Stimulated activated naive CD4-positive, alpha-beta T cell (primary cell): ENCODE measurements at regions not wholly inside any gene's neighbourhood (a gene's known extent, or its start where the extent isn't known, plus 50 kb on each side); places are given as distances from the start of the nearest gene placed in this dataset.

Source experiments
- DNase-seq, 6 experiments: peaks; one replicate each; lab custom pipeline; 2025; lab: John Stamatoyannopoulos, UW

DNA sequence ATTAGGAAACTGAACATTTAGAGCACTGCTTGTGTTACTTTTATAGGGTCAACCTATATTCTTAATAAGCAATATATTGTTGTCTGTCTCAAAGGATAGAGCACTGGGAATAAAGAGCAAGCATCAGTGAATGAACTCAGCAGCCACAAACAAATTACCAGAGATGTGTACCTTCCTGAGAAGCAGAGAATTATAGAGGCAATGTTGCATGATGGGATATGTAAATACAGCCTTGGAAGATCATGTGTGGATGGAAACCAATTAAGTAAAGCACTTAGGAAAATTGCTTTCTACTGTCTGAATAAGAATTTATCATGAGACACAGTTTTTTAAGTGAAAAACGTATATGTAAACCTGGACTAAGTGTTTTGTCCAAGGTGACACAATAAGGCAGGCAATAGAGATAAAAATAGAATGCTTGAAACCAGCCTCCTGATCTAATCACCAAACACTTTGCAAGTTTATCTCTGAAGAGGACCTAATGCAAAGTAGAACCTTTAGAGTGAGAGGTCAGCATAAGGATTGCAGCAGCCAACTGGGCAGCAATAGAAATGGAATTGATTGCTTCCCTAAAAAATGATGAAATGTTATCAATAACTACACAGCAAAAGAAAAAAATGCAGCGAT, 848.0 kb downstream of the TUSC7 start:
- no peak for DNase-seq

DNA sequence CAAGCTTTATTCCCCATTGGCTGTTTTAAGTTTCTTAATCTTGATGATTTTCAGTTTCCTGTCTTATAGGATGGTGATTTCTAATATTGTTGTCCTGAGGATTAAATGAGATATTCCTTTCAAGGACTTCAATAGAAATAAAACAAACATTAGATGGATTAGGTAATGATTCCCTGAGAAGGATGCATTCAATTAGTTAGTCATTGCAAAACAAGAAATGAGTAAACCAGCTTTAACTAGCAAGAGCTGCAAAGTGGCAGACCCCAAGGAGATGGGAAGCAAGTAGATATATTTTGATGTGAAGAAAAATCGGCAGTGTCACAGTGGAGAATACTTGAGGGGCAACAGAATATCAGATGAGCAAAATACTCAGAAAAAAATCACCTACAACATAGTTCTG, 849.1 kb downstream of the TUSC7 start:
- DNase-seq = no peak

DNA sequence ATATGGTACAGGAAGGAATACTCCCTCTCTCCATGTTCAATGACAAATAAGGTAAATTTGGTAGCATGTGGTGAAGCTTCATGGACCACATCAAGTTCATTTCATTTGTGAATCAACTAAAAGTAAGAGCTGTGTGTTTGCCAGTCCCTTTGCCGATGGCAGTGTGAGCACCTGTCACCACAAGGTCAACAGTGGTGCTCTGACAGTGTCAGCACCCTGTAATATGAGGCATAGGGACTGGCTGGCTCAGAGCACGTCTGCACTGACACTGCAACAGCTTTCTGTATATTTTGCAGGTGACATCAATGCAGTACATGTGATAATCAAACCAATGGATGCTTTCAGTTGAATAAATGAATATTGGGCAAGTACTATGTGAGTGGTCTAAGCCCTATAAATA, 852.4 kb downstream of the TUSC7 start:
- DNase-seq = no peak

DNA sequence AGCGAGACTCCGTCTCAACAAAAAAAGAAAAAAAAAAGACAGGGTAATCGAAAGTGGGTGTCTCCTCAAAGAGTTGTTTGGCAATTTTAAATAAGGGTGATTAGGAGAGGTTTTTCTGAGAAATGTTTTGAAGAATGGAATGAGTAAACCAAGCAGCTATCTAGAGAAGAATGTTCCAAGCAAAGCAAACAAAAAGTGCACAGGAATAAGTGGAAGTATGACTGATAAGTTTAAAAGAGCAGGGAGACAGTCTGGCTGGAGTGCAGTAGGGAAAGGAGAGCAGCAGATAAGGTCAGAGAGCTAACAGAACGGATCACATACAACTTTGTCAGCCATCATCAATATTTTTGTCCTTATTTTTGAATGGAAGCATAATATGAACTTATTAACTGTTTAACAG, 853.5 kb downstream of the TUSC7 start:
- no peak for DNase-seq

DNA sequence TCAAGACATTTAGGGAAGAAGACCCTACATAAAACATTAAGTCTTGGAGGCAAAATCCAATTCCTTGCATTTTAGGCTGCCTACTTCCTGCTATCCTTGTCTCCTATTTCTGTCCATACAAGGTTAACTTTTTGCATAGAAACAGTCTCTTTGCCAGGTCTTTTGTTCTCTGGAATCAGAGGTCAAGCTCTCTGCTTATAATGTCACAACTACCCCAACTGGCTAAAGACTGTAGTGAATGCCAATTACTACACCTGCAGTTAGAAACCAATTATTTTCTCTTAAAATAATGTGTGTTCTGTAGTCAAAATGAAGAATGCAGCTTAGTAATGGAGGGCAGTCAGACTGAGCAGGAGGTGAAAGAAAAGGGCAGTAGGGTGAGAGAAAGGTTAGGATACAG, 856.2 kb downstream of the TUSC7 start:
- no peak for DNase-seq

DNA sequence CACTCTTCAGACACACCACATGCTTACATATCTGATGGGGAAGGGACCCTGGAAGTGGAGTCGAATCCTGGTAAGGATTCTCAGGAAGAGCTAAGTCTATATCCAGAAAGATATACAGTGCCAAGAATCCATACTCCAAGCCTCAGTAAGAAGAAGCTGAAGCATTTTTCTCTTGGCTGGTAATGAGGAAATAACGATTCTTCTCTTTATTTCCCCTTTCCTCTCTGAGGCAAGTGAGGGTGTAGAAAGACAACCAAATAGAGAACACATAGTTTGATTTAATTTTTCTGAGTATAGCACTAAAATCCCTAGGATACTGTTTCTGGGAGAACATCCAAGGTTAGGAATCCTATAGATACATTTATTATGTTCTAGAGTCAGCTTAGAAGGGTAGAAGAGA, 857.3 kb downstream of the TUSC7 start:
- DNase-seq = no peak

DNA sequence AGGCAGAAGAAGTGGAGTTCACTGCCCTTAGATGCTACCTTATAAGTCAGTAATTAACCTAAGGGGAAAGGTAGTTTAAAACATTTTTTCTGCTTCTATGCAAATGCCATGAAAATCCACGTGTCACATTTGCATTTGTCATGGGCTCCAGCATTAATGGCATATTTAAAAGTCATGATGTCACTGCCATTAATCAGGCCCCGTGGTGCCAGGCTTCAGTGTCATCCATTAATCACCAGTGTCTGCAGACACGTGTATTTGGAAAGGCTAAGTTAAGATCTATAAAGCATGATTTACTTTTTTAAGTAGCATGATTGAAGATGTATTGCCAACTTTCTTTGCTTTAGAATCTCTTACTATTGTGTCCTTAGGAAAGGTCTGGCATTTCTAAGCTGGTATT, 857.8 kb downstream of the TUSC7 start:
- no peak for DNase-seq

DNA sequence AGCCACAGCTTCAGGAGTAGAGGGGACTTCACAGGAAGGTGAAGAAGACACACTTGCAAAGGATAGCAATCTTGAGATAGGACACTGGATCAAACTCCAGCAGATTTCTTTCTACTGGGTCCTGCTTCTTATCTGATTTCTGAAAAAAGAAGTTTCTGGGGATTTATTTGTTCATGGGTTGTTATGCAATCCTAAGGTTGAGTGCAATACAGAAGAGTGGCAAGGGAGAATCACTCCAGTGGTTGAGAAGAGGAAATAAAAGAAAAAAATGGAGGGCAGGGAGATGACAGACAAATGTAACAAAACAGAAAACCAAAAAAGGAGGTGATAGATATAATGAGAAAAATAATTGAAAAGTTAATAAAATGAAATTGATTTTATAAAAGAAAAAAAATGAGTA, 858.3 kb downstream of the TUSC7 start:
- DNase-seq = no peak

DNA sequence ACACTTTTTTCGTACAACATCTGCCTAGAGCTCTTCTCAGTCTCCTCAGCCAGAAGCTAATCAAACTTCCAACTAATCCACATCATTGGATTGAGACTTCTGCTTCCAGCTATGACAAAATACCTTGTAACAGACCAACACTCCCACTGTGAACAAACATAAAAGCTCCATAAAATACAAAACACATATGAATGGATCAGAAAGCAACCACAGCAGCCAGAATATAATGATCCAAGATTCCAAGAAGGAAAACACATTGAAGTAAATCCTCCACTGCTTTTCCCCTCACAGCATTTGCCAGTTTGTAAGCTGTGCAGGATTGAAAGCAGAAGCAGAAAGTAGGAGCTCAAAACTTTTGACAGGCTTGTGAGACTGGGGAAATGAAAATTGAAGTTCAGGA, 863.2 kb downstream of the TUSC7 start:
- no peak for DNase-seq

DNA sequence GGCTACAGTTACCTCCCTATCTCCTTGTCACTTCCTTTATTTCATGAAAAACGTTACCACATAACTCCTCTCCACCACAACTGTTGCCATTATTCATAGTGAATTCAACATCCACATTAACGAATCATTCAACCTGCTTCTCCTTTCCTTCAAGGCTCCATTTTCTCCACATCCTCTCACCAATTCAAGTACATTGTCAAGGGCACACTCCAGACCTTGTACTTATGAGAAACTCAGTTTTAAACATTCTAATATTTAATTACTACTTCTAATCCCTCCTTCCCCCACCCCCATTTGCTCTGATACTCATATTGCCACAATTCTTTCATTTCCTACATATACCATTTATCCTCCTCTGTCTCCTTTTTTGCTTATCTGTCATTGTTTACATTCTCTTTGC, 871.2 kb downstream of the TUSC7 start:
- DNase-seq = no peak

DNA sequence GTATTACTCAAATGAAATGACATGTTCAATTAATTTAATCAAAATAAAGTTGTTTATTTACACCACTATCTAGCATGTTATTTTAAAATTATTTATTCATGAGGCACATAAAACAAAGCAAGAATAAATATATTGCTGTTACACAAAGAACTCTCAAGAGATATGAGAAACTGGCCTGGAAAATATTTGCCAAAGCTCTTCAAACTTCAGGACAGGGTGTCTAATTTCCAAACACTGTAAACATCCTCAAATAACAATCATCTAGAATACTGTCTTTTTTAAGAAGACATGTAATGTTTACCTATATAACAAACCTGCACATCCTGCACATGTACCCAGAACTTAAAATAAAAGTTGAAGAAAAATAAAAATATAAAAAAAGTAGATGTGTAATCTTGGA, 876.6 kb downstream of the TUSC7 start:
- no peak for DNase-seq

DNA sequence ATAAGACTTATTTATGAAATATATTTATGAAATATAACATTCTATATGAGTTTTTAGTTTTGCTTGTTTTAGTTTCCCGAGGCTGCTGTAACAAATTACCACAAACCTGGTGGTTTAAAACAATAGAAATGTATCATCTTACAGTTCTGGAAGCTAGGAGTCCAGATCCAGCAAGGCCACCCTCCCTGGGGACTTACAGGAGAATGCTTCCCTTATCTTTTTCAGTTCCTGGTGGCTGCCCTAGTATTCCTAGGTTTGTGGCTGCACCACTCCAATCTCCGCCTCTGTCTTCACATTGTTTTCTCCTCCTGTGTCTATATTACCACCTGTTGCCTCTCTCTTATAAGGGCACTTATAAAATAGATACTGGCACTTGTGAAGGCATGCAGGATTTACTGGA, 877.8 kb downstream of the TUSC7 start:
- no peak for DNase-seq

DNA sequence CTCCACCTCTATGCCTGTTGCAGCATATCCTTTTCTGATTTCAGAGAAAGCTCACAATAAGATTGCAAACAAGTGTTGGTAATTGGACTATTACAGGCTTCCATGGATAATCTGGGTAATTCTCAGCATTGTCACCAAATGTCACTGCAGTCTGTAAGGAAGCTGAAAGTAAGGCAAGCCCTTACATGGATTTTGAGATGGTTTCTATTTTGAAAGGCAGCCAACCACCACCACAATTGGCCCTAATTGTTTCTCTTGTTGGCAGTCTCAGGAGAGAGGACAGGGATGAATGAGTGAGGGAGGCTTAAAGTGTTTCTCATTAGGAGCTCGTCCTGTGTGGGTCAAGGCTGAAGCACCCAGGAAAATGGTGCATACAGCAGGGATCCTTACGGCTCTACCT, 879.9 kb downstream of the TUSC7 start:
- no peak for DNase-seq

DNA sequence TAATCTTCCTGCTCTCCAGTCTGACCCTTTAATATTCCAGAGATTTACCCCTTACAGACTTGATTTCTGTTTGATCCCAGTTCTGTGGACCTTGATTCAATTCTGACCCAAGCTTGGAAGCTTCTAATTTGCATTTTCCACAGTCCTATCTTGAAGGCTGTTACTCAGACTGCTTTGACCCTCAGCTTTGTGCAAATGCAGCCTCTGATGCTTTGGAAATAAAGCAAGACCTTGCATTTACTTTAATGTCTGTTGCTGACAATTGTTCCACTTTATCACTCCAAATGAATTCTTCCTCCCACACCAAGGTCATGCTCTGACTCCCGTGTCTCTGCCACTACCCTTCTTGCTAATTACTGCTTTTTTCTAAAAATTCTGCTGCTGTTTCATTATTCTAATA, 886.0 kb downstream of the TUSC7 start:
- no peak for DNase-seq

DNA sequence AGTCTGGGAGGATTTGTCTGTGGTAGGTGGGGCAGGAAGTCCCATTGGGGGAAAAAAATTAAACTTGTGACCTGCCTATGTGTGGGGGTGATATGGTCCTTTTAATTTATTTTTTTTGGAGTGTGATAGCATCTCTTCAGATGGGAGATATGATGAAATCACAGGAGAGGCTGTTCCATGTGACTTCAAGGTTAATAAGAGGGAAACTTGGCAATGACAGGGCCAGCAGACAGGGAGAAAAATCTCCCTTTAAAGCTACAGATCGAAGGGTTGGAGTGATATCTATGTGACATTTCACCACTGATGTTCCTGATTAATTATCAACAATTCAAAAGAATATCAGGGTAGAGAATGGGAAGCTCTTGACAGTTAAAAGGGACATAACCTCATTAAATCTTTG, 886.9 kb downstream of the TUSC7 start:
- no peak for DNase-seq

DNA sequence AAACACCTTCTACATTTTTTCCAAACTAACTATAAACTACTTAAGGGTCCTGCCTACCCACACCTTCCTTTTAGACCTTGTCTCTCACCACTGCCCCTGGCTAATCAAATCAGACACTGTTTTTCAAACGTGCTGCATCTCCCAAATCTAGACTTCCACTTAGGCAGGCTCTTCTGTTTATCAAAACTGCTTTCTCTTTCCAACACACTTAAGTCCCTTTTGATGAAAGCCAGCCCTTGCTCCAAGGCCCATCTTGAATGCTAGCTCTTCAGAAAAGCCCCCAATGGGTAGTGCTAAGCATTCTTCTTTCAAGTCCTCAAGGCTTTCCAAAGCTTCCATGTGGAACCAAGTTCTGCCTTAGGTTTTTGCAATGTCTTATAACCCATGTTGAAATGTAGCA, 888.3 kb downstream of the TUSC7 start:
- DNase-seq = no peak

DNA sequence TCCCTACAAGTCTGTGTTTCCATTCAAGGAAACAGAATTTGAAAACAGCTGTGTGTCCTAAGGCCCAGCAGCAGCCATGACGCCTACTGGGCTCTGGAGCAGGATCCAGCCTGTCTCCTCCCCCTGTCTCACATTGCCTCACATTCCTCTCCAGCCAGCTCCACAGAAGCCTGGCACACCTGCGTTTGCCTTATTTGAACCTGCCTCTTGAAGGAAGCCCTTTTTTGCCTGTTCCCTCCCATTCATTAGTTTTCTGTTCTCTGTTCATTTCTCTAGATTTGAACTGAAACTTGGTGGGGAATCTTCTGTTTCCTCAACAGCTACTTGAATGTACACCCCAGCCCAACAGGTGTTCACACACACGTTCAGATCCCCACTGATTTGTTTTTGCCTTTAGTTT, 890.5 kb downstream of the TUSC7 start:
- no peak for DNase-seq

DNA sequence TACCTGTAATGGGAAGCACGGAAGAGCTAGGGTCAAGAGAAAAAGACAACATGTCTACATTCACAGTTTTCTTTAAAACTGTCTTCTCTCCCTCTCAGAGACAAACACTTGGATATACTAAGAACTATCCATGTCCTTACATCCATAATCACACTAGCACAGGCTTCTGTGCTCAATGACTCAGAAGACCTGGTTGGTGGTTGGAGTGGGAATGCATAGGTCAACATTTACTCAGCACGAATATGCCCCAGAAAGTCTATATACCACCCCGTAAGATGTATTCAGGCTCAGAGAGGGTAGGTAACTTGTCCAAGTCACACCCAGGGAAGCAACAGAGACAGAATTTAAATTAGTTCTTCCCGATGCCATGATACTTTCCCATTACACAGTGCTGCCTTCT, 891.1 kb downstream of the TUSC7 start:
- no peak for DNase-seq

DNA sequence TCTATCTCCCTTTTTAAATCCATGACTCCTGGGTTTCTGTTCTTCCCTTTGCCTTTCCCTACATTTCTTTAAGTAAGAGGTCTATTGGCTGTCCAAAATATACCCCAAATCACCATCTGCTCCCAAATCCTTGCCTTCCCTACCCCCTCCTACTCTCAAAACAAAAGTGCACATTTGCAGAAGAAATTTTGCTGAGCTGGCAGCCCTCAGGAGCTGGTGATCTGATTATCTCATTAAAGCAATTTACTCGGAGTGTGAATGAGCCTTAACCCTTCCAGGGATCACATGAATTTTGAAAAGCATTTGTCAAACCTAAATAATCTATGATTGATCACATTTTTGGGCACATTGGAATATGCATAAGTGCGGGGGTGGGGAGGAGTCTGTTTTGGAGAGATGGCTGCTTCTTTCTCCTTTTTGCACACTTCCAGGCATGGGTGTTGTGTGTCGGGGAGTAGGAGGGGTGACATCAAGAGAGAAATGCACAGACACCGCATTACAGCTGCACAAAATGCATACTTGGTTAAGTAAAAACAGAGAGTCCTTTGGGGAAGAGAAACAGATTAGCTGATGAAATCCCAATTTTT, 892.6 kb downstream of the TUSC7 start:
- DNase-seq = no peak

DNA sequence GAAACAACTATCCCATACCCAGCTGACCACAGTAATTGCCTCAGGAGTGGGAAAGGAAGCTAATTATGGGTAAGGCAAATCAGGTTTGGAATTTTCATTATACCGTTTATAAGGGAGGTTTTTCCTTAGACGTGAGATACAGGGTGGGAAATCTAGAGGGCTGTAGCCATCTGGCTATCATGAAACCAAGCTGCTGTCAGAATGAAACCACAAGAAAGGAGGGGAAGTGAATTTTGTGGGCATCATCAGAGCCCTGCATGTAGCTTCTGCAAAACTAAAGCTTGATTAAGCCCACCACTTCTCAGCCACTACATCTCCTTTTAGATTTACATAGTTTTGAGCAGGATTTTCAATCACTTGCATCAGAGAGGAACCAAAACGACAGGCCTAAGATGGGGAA, 893.5 kb downstream of the TUSC7 start:
- DNase-seq = no peak

DNA sequence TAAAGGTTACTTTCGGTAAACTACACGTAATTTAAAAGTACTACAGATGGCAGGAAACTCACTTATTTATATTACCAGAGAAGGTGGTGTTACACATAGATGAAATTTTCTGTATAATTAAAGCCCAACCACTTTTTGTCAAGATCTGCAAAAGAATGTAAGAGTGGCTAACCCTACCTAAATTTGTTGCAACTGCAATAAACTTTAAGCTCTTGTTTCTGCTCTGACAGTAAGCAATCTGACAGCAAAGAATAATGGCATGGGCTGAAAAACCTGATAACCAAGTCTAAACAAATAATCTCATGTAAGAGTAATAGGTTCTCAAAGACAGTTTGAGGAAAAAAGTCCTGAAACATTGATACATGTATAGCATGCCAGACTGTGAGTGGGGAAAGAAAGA, 897.3 kb downstream of the TUSC7 start:
- DNase-seq = no peak

DNA sequence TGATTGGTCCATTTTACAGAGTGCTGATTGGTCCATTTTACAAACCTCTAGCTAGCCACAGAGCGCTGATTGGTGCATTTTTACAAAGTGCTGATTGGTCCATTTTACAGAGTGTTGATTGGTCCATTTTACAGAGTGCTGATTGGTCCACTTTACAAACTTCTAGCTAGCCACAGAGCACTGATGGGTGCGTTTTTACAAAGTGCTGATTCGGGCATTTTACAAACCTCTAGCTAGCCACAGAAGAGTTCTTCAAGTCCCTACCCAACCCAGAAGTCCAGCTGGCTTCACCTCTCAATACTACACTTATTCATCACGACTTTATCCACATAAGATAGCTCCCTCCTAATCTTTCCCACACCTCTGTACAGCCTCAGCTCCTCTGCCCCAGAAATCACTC, 899.8 kb downstream of the TUSC7 start:
- no peak for DNase-seq

DNA sequence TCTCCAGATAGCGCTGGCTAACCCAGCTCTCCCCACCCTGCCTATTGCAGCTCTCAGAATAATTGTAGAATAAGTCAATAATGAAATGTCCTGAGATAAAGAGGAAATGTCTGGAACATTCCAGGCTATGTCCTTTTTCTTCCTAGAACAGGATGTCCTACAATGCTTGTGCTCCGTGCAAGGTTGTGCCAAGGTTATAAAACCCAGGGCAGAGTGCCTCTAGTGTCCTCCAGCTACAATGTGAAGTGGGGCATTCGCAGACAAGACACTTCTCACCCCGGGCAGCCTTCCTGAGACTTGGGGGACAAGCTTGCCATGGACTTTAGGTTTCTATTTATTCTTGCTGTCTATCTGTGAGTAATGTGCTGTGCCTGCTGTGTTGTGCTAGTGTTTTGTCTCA, 900.6 kb downstream of the TUSC7 start:
- DNase-seq = no peak

DNA sequence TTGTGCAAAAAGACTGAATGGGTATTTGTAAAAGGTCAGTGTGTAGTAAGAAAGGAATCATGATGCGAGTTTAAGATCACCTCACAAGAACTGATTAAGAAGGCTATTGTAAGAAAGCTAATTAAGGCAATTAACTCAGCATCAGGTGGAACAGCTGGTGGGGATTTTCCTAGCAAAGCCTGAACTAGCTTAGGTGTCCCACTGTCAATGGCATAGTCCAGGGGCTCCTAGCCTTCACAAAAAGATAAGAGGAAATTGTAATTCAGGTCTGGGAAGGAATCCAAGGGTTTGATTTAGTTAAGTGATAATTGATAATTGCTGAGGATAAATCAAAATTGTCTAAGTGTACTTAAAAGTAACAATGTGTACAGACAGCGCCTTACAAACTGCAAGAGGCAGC, 901.6 kb downstream of the TUSC7 start:
- DNase-seq = no peak

DNA sequence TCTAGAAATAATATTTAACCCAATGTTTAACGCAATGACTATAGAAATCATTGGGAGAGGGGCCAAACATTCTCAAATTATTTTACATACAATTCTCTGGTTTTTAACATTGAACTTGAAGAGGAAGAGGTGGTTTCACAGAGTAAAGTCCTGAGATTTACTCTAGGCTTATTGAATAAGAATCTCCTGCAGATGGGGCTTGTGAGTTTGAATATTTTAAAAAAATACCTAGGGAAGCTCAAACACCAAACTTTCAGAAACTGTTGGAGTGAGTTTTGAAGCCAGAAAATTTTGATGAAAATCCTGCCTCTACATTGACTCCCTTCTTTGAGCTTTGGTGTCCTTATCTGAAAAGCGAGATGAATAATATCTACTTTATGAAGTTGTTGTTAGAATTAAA, 906.6 kb downstream of the TUSC7 start:
- no peak for DNase-seq
